ENCODE measurements at regions not wholly inside any gene's neighbourhood (a gene's known extent, or its start where the extent isn't known, plus 50 kb on each side); places are given as distances from the start of the nearest gene placed in this dataset.

DNA sequence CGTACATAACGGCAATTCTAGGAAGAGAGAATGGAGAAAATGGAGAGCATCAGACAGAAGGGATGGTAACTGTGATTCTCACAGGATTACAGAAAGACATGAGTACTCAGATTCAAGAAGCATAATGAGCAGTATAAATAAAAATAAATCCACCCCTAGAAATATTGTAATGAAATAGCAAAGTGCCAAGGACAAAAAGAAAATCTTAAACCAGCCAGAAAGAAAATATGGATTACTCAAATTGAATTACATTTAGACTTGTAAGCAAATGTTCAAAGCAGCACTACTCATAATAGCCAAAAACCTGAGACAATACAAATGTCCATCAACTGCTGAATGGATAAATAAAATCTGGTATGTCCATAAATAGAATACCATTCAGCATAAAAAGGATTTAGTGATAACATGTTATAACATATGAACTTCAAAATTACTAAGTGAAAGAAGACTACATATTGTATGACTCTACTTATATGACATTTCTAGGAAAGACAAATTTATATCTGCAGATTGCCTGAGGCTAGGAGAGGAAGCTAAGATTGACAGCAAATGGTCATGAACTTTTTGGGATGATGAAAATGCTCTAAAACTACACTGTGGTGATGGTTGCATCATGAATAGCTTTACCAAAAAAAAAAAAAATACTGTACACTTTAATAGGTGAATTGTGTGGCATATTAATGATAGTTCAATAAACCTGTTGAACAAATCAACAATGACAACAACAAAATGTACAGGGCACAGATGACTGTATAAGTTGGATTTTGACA is 63.4 kb upstream of the SPTBN1 start:
- DNase-seq: no peak

DNA sequence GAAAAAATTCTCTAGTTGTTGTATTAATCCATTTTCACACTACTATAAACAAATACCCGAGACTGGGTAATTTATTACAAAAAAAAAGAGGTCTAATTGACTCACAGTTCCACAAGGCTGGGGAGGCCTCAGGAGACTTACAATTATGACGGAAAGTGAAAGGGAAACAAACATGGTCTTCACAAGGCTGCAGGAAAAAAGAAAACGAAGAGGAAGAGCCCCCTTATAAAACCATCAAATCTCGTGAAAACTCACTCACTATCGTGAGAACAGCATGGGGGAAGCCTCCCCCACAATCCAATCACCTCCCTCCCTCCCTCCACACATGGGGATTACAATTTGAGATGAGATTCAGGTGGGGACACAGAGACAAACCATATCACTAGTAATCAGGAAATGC is 61.7 kb upstream of the SPTBN1 start:
- DNase-seq: no peak

DNA sequence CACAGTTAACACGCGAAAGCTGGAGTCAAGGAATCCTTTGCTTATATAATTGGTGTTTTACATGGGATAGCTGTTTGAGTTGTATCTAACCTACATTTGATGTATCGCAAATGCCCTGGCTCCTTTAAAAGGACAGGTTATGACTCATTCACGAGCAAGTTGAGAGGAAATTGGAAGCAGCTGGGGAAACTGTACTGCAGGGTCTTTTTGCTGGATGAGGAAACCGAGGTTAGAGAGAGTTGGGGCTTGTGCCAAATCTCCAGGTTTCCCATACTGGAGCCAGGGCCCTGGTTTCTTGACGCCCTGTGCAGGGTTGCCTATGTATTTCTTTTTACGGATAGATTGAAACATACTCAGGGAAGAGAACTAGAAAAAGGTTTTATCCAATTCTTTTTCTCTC is 60.0 kb upstream of the SPTBN1 start:
- no peak for DNase-seq

DNA sequence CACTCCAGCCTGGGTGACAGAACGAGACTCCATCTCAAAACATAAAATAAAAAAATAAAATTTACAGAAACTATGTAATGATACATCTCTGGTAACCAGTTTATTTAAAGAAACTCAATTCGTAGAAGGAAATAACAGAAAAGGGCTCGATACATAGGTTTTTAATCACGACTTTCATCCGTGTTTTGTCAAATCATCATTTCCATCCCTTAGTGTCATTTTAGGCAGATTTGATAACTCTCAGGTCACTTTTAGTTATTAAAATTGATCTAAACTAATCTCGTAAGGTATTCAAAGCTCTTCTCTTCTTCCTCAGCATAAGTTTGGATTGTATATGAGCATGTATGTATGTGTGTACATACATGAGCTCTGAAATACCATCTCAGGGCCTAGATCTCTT is 59.3 kb upstream of the SPTBN1 start:
- DNase-seq: no peak

DNA sequence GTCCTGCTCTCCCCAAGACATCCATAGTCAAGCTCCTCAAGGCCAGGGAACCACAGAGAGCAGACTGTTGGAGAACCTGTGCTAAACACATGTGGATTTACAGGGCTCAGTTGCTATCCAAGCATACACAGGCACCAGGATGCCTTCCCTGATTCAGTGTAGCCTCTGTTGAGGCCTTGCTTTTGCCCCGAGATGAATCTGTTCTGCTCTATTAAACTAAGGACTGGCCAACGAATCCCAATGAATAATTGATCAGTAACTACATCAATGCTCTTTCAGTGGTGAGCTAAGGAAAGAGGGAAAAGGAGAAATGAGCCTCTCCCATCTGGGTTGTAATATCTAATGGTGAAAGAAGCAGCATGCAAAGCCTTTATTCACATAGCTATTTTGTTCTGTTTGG is 58.7 kb upstream of the SPTBN1 start:
- DNase-seq: no peak

DNA sequence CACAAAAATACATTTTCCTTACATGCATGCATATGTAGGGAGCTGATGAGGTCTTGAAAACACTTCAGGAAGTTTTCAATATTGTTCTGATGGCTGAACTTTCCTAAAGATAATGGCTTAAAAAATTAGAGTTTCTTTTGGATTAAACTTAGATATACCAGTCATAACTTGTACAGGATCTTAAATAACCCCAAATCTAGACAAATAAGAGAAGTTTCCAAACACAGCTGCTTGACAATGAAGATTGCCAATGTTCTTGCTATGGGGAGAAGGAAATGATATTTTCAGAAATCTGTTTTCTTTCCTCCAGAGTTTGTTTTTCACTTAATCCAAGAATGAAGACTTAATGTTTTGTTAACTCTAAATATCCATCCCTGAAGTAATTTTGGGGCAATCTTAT is 54.6 kb upstream of the SPTBN1 start:
- DNase-seq: no peak

DNA sequence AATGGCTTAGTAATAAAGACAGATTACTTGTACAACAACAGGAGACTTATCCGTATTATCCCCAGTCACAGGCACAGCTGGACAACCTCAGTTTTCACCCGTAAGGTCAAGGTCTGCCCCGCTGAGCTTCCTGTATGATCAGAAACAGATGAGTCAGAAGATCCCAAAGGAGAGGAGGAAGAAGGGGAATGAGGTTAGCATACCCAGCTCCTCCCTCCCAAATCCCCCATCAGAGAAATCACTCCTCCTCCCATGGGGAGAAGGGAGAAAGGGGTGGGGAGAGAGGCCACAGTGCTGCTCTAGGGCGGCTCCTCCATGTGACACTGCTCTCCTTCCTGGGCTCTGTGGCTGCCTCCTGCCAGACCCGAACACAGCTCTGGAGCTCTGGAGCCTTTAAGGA is 53.8 kb upstream of the SPTBN1 start:
- DNase-seq: no peak

DNA sequence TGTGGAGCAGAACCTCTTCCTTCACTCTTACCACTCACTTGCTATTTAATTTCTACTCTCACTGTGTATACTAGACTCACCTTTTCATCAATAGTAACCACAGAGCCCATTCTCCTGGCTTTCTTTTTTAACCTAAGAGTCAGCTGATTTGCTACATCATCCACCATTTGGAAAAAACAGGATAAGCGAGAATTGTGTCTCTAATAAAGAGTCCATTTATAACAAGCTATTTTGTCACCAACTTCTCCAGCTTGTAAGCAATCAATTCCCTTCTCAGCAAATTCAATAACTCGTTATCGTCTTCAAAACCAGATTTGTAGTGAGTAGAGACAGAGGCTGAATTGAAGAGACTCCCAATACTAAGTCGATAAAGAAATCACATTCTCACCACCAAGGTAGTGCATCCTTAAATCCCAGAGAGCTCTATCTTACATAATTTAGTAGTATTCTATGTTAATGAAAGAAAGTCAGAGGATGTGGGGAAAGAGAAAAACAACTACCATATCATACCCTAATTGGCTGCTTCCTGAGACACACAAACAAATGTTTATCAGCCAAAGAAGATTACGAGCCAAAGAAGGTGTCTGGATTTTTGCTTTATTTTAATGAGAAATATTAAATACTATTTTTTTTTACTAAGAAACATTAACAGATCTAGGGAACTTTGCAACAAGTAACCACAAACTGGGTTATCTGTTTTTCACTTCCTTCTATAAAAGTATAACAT is 52.5 kb upstream of the SPTBN1 start:
- DNase-seq: no peak

DNA sequence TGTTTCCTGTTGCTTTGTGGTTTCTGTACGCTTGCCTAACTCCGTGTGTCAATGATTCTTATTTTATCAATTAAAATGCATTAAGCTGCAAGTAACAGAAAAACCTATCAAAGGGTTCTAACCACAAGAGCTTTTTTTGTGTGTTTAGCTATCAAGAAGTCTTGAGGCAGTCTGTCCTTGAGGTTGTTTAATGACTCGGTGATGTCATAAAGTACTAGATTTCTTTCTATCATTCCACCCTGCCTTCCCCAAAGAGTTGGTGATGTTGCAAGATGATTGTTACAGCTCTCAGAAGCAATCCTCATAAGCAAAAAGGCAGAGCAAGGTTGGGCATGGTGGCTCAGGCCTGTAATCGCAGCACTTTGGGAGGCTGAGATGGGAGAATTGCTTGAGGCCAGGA is 51.9 kb upstream of the SPTBN1 start:
- DNase-seq: no peak

DNA sequence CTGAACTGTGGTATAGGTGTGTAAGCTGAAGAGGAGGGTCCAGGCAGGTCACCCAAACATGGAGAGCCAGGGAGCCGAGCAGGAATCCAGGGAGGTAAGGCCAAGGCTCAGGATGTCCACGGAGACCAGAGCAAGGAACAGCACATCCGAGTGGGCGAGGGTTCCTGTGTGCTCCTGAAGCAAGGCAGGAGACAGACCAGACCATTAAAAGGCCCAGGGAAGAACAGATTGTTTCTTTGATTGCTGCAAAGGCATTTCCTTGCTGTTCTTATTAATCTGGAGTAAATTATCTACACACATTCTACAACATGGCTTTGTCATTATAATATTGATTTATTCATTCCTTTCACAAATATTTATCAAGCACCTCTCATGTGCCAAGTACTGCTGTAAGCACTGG is 50.1 kb upstream of the SPTBN1 start:
- DNase-seq: no peak
